Spleen (tissue), 11 donors: ENCODE measurements at regions not wholly inside any gene's neighbourhood (a gene's known extent, or its start where the extent isn't known, plus 50 kb on each side); places are given as distances from the start of the nearest gene placed in this dataset.

Experiments used
- DNase-seq: peaks from one replicate; pipeline ENCODE4 v3.0.0-alpha.2; 2020
- H3K27ac ChIP-seq, 8 donors: fragments of 200-600 bp; sonication (generic) in 7 of 8; 1 replicate in 4 of 8; 2 replicates in 4 of 8; pipeline versions ENCODE4 v1.5.0 to v1.8.0; 2016 to 2021; ENCODE audit warnings: inconsistent platforms in 4 of 8, mild to moderate bottlenecking in 4 of 8, moderate library complexity in 1 of 8
- H3K27me3 ChIP-seq, 7 donors: fragments of 200-600 bp; sonication (generic) in 6 of 7; replicated peaks in 1 of 7; 1 replicate in 4 of 7; 2 replicates in 3 of 7; pipeline versions ENCODE4 v1.5.0 to v1.8.0; 2016 to 2021; ENCODE audit warnings: inconsistent platforms in 3 of 7, mild to moderate bottlenecking in 1 of 7
- H3K36me3 ChIP-seq, 6 donors: fragments of 200-600 bp; sonication (generic) in 5 of 6; 1 replicate in 4 of 6; 2 replicates in 2 of 6; pipeline versions ENCODE4 v1.5.0 to v1.8.0; 2016 to 2021; ENCODE audit warnings: inconsistent platforms in 2 of 6
- H3K4me1 ChIP-seq, 6 donors: fragments of 200-600 bp; sonication (generic) in 5 of 6; 1 replicate in 3 of 6; 2 replicates in 3 of 6; pipeline versions ENCODE4 v1.5.0 to v1.8.0; 2016 to 2021; ENCODE audit warnings: inconsistent platforms in 3 of 6
- H3K4me3 ChIP-seq, 8 donors: fragments of 200-600 bp; sonication (generic) in 7 of 8; 1 replicate in 4 of 8; 2 replicates in 4 of 8; pipeline versions ENCODE4 v1.5.0 to v1.8.0; 2016 to 2021; ENCODE audit warnings: inconsistent platforms in 4 of 8, mild to moderate bottlenecking in 4 of 8, moderate library complexity in 2 of 8
- H3K9me3 ChIP-seq, 8 donors: fragments of 200-600 bp; sonication (generic) in 7 of 8; 1 replicate in 4 of 8; 2 replicates in 4 of 8; pipeline versions ENCODE4 v1.5.0 to v1.8.0; 2016 to 2021; ENCODE audit warnings: inconsistent platforms in 4 of 8
- CTCF ChIP-seq, 11 experiments: fragments of 200-600 bp in 7 of 11; fragments of 450-650 bp in 4 of 11; sonication (generic) in 4 of 11; IDR thresholded peaks in 8 of 11; conservative IDR thresholded peaks in 3 of 11; 1 replicate in 7 of 11; 2 replicates in 4 of 11; pipeline versions ENCODE4 v1.4.0 to v1.8.0; 2016 to 2021; ENCODE audit warnings: antibody characterized with exemption in 11 of 11, inconsistent platforms in 4 of 11, mild to moderate bottlenecking in 1 of 11
- POLR2A ChIP-seq, 3 donors: fragments of 450-650 bp; IDR thresholded peaks; one replicate each; pipeline ENCODE4 v1.5.1; 2017; ENCODE audit warnings: antibody characterized with exemption in 3 of 3, mild to moderate bottlenecking in 1 of 3
- POLR2AphosphoS5 ChIP-seq, 3 donors: sonication (generic); formaldehyde crosslinking; IDR thresholded peaks; one replicate each; pipeline ENCODE4 v1.5.1; 2017; ENCODE audit warnings: antibody characterized with exemption in 3 of 3
- WGBS, 5 donors: extraction: QIAGEN DNeasy Blood & Tissue Kit in 3 of 5; methylation state at CpG; one replicate each; pipeline versions ENCODE4 v1.1.5 to v1.1.7; 2013 to 2018; 5-methylcytosine and 5-hydroxymethylcytosine counted together
- intact Hi-C: fragments of 100-400 bp; cut with DNase I; formaldehyde crosslinking; loops from one replicate; pipeline ENCODE4 v1.15.0; 2023; ENCODE audit warnings: low total_unique reads
- donor health status: healthy with polysubstance abuse.
- donor health status: DM: no; HTN: no; CAD: no; lungs with moderate emphysema.
- donor health status: DM: no; HTN: no; CAD: no.
- donor health status: Bipolar disorder and iron deficiency.
- donor health status: healthy.
- donor health status: DM: no; HTN: no; CAD: no.
- donor health status: DM: yes; HTN: yes; CAD: no.

- intact Hi-C loops: no loop called here
- 61 to 76% (median 66%) methylated on average over 2 of the region's 2 CpGs for WGBS, 5 donors
- no peak for TF ChIP-seq POLR2A (IDR thresholded peaks at IDR 0.05)
- TF ChIP-seq POLR2AphosphoS5 (IDR thresholded peaks at IDR 0.05): no peak
- no peak for TF ChIP-seq CTCF (IDR thresholded peaks at IDR 0.05 in 8 of 11, conservative IDR thresholded peaks at IDR 0.05 in 3 of 11)
- Histone ChIP-seq H3K4me3 (no peak overlapping the region), H3K36me3 (no peaks in the 10 kb centered on the region), H3K9me3 (peaks cover 0 to 24% (median 2%) of the 10 kb centered on the region in 8 donors), H3K4me1 (no peaks in the 10 kb centered on the region), H3K27ac (peak overlapping the region in 1 of 8 donors; percentile 1), H3K27me3 (no peaks in the 10 kb centered on the region)
- no peak for DNase-seq
Observed at GRCh38 chr2:83015035-83015715, 1443.9 kb downstream of the SUCLG1 start.

- DNase-seq: no peak
- Histone ChIP-seq H3K36me3 (no peaks in the 10 kb centered on the region), H3K27me3 (no peaks in the 10 kb centered on the region), H3K27ac (no peak overlapping the region), H3K9me3 (peaks cover 0 to 19% (median 2%) of the 10 kb centered on the region in 8 donors), H3K4me3 (no peak overlapping the region), H3K4me1 (no peaks in the 10 kb centered on the region)
- TF ChIP-seq POLR2A (IDR thresholded peaks at IDR 0.05) (no peak), CTCF (IDR thresholded peaks at IDR 0.05 in 8 of 11, conservative IDR thresholded peaks at IDR 0.05 in 3 of 11) (no peak), POLR2AphosphoS5 (IDR thresholded peaks at IDR 0.05) (no peak)
- intact Hi-C loops: no loop called here
- 79 to 95% (median 92%) methylated on average over 2 of the region's 2 CpGs for WGBS, 5 donors
Observed at GRCh38 chr2:83014462-83014861, 1444.6 kb downstream of the SUCLG1 start.

GRCh38 chr2:83006961-83007360, 1452.1 kb downstream of the SUCLG1 start:
- WGBS, 5 donors: 75 to 87% (median 80%) methylated on average over 2 of the region's 2 CpGs

More at GRCh38 chr2:83006961-83007360, 1452.1 kb downstream of the SUCLG1 start:
- no peak for DNase-seq
- H3K36me3 ChIP-seq: no peaks in the 10 kb centered on the region
- TF ChIP-seq CTCF (IDR thresholded peaks at IDR 0.05 in 8 of 11, conservative IDR thresholded peaks at IDR 0.05 in 3 of 11) (no peak), POLR2AphosphoS5 (IDR thresholded peaks at IDR 0.05) (no peak), POLR2A (IDR thresholded peaks at IDR 0.05) (no peak)
- no peak overlapping the region for H3K27ac ChIP-seq
- H3K4me1 ChIP-seq: no peaks in the 10 kb centered on the region
- no peaks in the 10 kb centered on the region for H3K27me3 ChIP-seq
- no peak overlapping the region for H3K4me3 ChIP-seq
- H3K9me3 ChIP-seq: peaks cover 0 to 24% (median 10%) of the 10 kb centered on the region in 8 donors
- intact Hi-C loops: no loop called here
